Esophagus muscularis mucosa (tissue), 4 donors: ENCODE measurements at regions not wholly inside any gene's neighbourhood (a gene's known extent, or its start where the extent isn't known, plus 50 kb on each side); places are given as distances from the start of the nearest gene placed in this dataset.

Experiments
- DNase-seq: peaks from one replicate; pipeline ENCODE4 v3.0.0-alpha.2; 2017; ENCODE audit errors: extremely low spot score
- H3K27ac ChIP-seq, 4 donors: fragments of 200-600 bp; sonication (generic); replicated peaks in 1 of 4; 1 replicate in 3 of 4; 2 replicates in 1 of 4; pipeline ENCODE4 v1.5.1; 2016 to 2019; ENCODE audit warnings: mild to moderate bottlenecking in 1 of 4
- H3K27me3 ChIP-seq, 4 donors: fragments of 200-600 bp; sonication (generic); one replicate each; pipeline versions ENCODE4 v1.5.1 to v1.6.0; 2016 to 2019
- H3K36me3 ChIP-seq, 4 donors: fragments of 200-600 bp; sonication (generic); one replicate each; pipeline ENCODE4 v1.5.1; 2016 to 2019
- H3K4me1 ChIP-seq, 4 donors: fragments of 200-600 bp; sonication (generic); one replicate each; pipeline ENCODE4 v1.5.1; 2016 to 2019
- H3K4me3 ChIP-seq, 4 donors: fragments of 200-600 bp; sonication (generic); 1 replicate in 2 of 4; 2 replicates in 2 of 4; pipeline ENCODE4 v1.5.1; 2016 to 2019; ENCODE audit warnings: mild to moderate bottlenecking in 4 of 4, moderate library complexity in 1 of 4
- H3K9me3 ChIP-seq, 4 donors: fragments of 200-600 bp; sonication (generic); 1 replicate in 3 of 4; 2 replicates in 1 of 4; pipeline ENCODE4 v1.5.1; 2016 to 2019
- EP300 ChIP-seq: sonication (generic); formaldehyde crosslinking; IDR thresholded peaks from one replicate; pipeline ENCODE4 v1.6.1; 2017; ENCODE audit warnings: antibody characterized with exemption
- POLR2A ChIP-seq: fragments of 450-650 bp; IDR thresholded peaks from one replicate; pipeline ENCODE4 v1.6.1; 2017; ENCODE audit warnings: antibody characterized with exemption, moderate library complexity, mild to moderate bottlenecking, low read depth
- POLR2AphosphoS5 ChIP-seq, 2 donors: sonication (generic); formaldehyde crosslinking; IDR thresholded peaks; one replicate each; pipeline ENCODE4 v1.6.1; 2017; ENCODE audit warnings: antibody characterized with exemption in 2 of 2
- WGBS: methylation state at CpG from one replicate; pipeline ENCODE4 v1.1.5; 2018; 5-methylcytosine and 5-hydroxymethylcytosine counted together
- intact Hi-C: fragments of 100-400 bp; cut with DNase I; formaldehyde crosslinking; loops from one replicate; pipeline ENCODE4 v1.15.1; 2023
- TF ChIP-seq, protein P1 (sequence below), 3 experiments: fragments of 200-600 bp in 2 of 3; fragments of 450-650 bp in 1 of 3; sonication (generic) in 2 of 3; IDR thresholded peaks; one replicate each; pipeline ENCODE4 v1.5.1; 2017 to 2019; ENCODE audit warnings: antibody characterized with exemption in 3 of 3, mild to moderate bottlenecking in 2 of 3, moderate library complexity in 1 of 3

DNA sequence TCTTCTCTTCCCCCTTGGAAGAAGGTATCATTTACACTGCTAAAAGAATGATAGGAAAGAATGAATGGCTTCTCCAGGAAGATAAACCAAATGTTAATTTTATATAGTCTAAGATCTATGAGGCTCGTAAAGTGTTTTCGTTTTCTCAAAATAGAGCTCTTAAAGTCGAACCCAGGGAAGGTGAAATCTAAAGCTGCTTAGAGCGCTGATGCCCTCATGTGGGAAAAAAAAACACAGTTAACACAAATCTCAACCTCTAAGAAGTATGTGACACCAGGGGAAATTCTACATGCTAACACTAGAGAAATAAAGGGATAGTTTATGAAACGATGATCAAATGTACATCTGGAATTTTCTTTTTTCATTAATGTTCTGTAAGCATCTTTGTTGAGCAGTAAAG is 257.9 kb downstream of the RASEF start:
- no peak overlapping the region for H3K4me3 ChIP-seq
- H3K4me1 ChIP-seq = no peaks in the 10 kb centered on the region
- H3K27ac ChIP-seq = no peak overlapping the region
- WGBS = 59% methylated on average over 5 of the region's 5 CpGs
- DNase-seq = no peak
- H3K9me3 ChIP-seq = no peaks in the 10 kb centered on the region
- intact Hi-C loops = no loop called here
- H3K27me3 ChIP-seq = no peaks in the 10 kb centered on the region
- TF ChIP-seq POLR2AphosphoS5 (IDR thresholded peaks at IDR 0.05) = no peak
- no peak for TF ChIP-seq POLR2A
- no peak for TF ChIP-seq EP300
- TF ChIP-seq, protein P1, sequence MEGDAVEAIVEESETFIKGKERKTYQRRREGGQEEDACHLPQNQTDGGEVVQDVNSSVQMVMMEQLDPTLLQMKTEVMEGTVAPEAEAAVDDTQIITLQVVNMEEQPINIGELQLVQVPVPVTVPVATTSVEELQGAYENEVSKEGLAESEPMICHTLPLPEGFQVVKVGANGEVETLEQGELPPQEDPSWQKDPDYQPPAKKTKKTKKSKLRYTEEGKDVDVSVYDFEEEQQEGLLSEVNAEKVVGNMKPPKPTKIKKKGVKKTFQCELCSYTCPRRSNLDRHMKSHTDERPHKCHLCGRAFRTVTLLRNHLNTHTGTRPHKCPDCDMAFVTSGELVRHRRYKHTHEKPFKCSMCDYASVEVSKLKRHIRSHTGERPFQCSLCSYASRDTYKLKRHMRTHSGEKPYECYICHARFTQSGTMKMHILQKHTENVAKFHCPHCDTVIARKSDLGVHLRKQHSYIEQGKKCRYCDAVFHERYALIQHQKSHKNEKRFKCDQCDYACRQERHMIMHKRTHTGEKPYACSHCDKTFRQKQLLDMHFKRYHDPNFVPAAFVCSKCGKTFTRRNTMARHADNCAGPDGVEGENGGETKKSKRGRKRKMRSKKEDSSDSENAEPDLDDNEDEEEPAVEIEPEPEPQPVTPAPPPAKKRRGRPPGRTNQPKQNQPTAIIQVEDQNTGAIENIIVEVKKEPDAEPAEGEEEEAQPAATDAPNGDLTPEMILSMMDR (IDR thresholded peaks at IDR 0.05) = no peak
- H3K36me3 ChIP-seq = no peaks in the 10 kb centered on the region

GRCh38 chr9:82808478-82808877 is 254.5 kb downstream of the RASEF start:
- 92% methylated on average over 2 of the region's 2 CpGs for WGBS
- H3K4me1 ChIP-seq = no peaks in the 10 kb centered on the region
- DNase-seq = no peak
- intact Hi-C loops = no loop called here
- no peak overlapping the region for H3K27ac ChIP-seq
- no peaks in the 10 kb centered on the region for H3K27me3 ChIP-seq
- no peak overlapping the region for H3K4me3 ChIP-seq
- no peaks in the 10 kb centered on the region for H3K36me3 ChIP-seq
- H3K9me3 ChIP-seq = no peaks in the 10 kb centered on the region
- no peak for TF ChIP-seq POLR2AphosphoS5 (IDR thresholded peaks at IDR 0.05)
- no peak for TF ChIP-seq POLR2A
- TF ChIP-seq EP300 = no peak
- TF ChIP-seq, protein P1 (IDR thresholded peaks at IDR 0.05) = no peak

DNA sequence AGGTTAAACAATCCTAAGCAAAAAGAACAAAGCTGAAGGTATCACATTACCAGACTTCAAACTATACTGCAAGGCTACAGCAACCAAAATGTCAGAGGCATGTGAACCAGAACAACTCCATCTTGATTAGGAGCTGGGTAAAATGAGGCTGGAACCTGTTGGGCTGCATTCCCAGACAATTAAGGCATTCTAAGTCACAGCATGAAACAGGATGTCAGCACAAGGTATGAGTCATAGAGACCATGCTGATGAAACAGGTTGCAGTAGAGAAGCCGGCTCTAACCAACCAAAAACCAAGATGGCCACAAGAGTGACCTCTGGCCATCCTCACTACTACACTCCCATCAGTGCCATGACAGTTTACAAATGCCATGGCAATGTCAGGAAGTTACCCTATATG is 252.0 kb downstream of the RASEF start:
- WGBS = 89% methylated on average over 1 of the region's 1 CpG
- no peaks in the 10 kb centered on the region for H3K9me3 ChIP-seq
- no peak overlapping the region for H3K4me3 ChIP-seq
- H3K36me3 ChIP-seq = no peaks in the 10 kb centered on the region
- TF ChIP-seq POLR2AphosphoS5 (IDR thresholded peaks at IDR 0.05) (no peak), POLR2A (no peak), EP300 (no peak)
- TF ChIP-seq, protein P1 (IDR thresholded peaks at IDR 0.05) = no peak
- intact Hi-C loops = no loop called here
- H3K4me1 ChIP-seq = no peaks in the 10 kb centered on the region
- no peak for DNase-seq
- H3K27me3 ChIP-seq = no peaks in the 10 kb centered on the region
- H3K27ac ChIP-seq = no peak overlapping the region

DNA sequence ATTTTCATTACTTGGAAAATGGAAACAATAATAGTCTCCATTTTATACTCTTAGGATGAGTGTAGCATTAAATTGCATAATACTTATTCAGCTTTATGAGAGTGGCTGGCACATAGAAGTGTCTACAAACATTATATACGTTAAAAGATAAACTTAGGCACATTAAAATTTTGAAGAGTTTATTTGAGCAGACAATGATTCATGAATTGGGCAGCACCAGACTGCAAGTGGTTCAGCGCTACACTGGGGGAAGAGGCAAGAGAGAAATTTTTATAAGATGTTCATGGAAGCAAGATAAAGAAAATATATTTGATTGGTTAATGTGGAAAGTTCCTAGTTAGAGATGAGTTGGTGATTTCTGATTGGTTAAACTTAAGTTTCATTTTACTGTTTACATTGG is 243.7 kb downstream of the RASEF start:
- H3K4me3 ChIP-seq = no peak overlapping the region
- 81% methylated on average over 2 of the region's 2 CpGs for WGBS

More for the DNA sequence above, 243.7 kb downstream of the RASEF start:
- intact Hi-C loops = no loop called here
- no peaks in the 10 kb centered on the region for H3K9me3 ChIP-seq
- no peaks in the 10 kb centered on the region for H3K4me1 ChIP-seq
- no peaks in the 10 kb centered on the region for H3K36me3 ChIP-seq
- TF ChIP-seq POLR2A = no peak
- no peak for TF ChIP-seq EP300
- TF ChIP-seq, protein P1 (IDR thresholded peaks at IDR 0.05) = no peak
- no peak for TF ChIP-seq POLR2AphosphoS5 (IDR thresholded peaks at IDR 0.05)
- H3K27me3 ChIP-seq = no peaks in the 10 kb centered on the region
- H3K27ac ChIP-seq = no peak overlapping the region
- no peak for DNase-seq
